GM12878 (cell line): ENCODE measurements at regions not wholly inside any gene's neighbourhood (a gene's known extent, or its start where the extent isn't known, plus 50 kb on each side); places are given as distances from the start of the nearest gene placed in this dataset.

ENCODE experiments used
- ATAC-seq: fragments of 200-7000 bp; cut with Tn5 transposase; 3 replicates; pipeline ENCODE4 v1.9.1; 2020; ENCODE audit warnings: mild to moderate bottlenecking, moderate library complexity
- BruUV-seq: library from RNA; stranded (reverse); fragments of 400-500 nt; replicated peaks from 2 replicates; lab custom pipeline; 2021; lab: Mats Ljungman, UMichigan
- CTCF ChIA-PET: fragments of 300-600 bp; sonication (Branson Sonifier 250); formaldehyde crosslinking; extraction: SDS; loops from one replicate; lab custom pipeline; 2021; ENCODE audit warnings: inconsistent platforms; lab: Yijun Ruan, JAX
- POLR2A ChIA-PET: fragments of 350-600 bp; formaldehyde crosslinking; extraction: SDS; loops from one replicate; lab custom pipeline; 2021; ENCODE audit warnings: inconsistent platforms; lab: Charles Lee
- RAD21 ChIA-PET: fragments of 300-600 bp; sonication (Branson Sonifier 250); formaldehyde crosslinking; loops from one replicate; lab custom pipeline; 2023; ENCODE audit warnings: antibody characterized with exemption; ENCODE audit not compliant: unreplicated experiment; lab: Charles Lee
- SMC1A ChIA-PET: fragments of 300-600 bp; sonication (Branson Sonifier 250); formaldehyde crosslinking; loops from one replicate; lab custom pipeline; 2023; ENCODE audit not compliant: unreplicated experiment, uncharacterized antibody; lab: Charles Lee
- DNase-seq: peaks from one replicate; pipeline ENCODE4 v3.0.0-alpha.2; 2011; ENCODE audit warnings: low read depth, low spot score
- FAIRE-seq: peaks from 3 replicates; lab custom pipeline; 2011; peaks lifted over from hg19 to GRCh38; lab: Jason Lieb, UNC
- H2AFZ ChIP-seq: 2 replicates; pipeline ENCODE4 v1.6.0; 2011; ENCODE audit warnings: low read depth, low read length, control low read depth; ENCODE audit not compliant: control insufficient read depth
- H3K27ac ChIP-seq: 2 replicates; pipeline ENCODE4 v1.5.1; 2011; ENCODE audit warnings: control low read depth; ENCODE audit not compliant: control insufficient read depth, insufficient read depth
- H3K27me3 ChIP-seq, 2 experiments: replicated peaks in 1 of 2; 2 replicates each; pipeline versions ENCODE4 v1.6.0 to v1.6.1; 2011; ENCODE audit warnings: low read length in 1 of 2; ENCODE audit not compliant: control insufficient read depth in 2 of 2, insufficient read depth in 2 of 2
- H3K36me3 ChIP-seq, 2 experiments: 2 replicates each; pipeline ENCODE4 v1.5.1; 2011; ENCODE audit warnings: low read length in 1 of 2; ENCODE audit not compliant: control insufficient read depth in 2 of 2, insufficient read depth in 2 of 2
- H3K4me1 ChIP-seq: 2 replicates; pipeline ENCODE4 v1.6.1; 2011; ENCODE audit warnings: mild to moderate bottlenecking, low read length, moderate library complexity, mixed read lengths; ENCODE audit not compliant: control insufficient read depth, insufficient read depth
- H3K4me2 ChIP-seq: 2 replicates; pipeline ENCODE4 v1.6.0; 2011; ENCODE audit warnings: control low read depth; ENCODE audit not compliant: control insufficient read depth, insufficient read depth
- H3K4me3 ChIP-seq: fragments of 200-600 bp; sonication (generic); 2 replicates; pipeline ENCODE4 v1.5.1; 2016
- H3K79me2 ChIP-seq: 2 replicates; pipeline ENCODE4 v1.6.0; 2011; ENCODE audit warnings: low read length; ENCODE audit not compliant: control insufficient read depth, insufficient read depth
- H3K9ac ChIP-seq: 2 replicates; pipeline ENCODE4 v1.8.0; 2011; ENCODE audit warnings: low read length, control low read depth, mixed read lengths; ENCODE audit not compliant: control insufficient read depth, insufficient read depth
- H3K9me3 ChIP-seq: replicated peaks from 3 replicates; pipeline ENCODE4 v1.5.1; 2011; ENCODE audit warnings: mild to moderate bottlenecking, low read length; ENCODE audit not compliant: control insufficient read depth, insufficient read depth
- H4K20me1 ChIP-seq: 2 replicates; pipeline ENCODE4 v1.6.0; 2011; ENCODE audit not compliant: control insufficient read depth, insufficient read depth
- CTCF ChIP-seq, 3 experiments: IDR thresholded peaks in 2 of 3; conservative IDR thresholded peaks in 1 of 3; 2 replicates each; pipeline ENCODE4 v1.5.1; 2011; ENCODE audit warnings: low read depth in 3 of 3, low read length in 3 of 3, mild to moderate bottlenecking in 3 of 3, control low read depth in 2 of 3, moderate library complexity in 2 of 3, inconsistent platforms in 1 of 3, mixed read lengths in 1 of 3; ENCODE audit not compliant: control insufficient read depth in 2 of 3, insufficient read depth in 1 of 3; ENCODE audit errors: extremely low read depth in 1 of 3
- ZBED1 ChIP-seq: IDR thresholded peaks from 2 replicates; pipeline ENCODE4 v1.6.1; 2016; ENCODE audit warnings: borderline replicate concordance
- WGBS: methylation state at CpG from one replicate; pipeline ENCODE4 v1.1.6; 2016; ENCODE audit warnings: low lambda C conversion rate; ENCODE audit not compliant: insufficient replicate concordance, insufficient coverage; ENCODE audit errors: missing lambda C conversion rate; 5-methylcytosine and 5-hydroxymethylcytosine counted together
- in situ Hi-C: fragments of 300-500 bp; cut with MboI; formaldehyde crosslinking; loops from 9 replicates; pipeline ENCODE4 v1.14.3; 2018; ENCODE audit warnings: mixed read lengths
- intact Hi-C: fragments of 100-400 bp; cut with micrococcal nuclease; formaldehyde crosslinking; loops from one replicate; pipeline ENCODE4 v1.14.2; 2022; ENCODE audit not compliant: unreplicated experiment

DNA sequence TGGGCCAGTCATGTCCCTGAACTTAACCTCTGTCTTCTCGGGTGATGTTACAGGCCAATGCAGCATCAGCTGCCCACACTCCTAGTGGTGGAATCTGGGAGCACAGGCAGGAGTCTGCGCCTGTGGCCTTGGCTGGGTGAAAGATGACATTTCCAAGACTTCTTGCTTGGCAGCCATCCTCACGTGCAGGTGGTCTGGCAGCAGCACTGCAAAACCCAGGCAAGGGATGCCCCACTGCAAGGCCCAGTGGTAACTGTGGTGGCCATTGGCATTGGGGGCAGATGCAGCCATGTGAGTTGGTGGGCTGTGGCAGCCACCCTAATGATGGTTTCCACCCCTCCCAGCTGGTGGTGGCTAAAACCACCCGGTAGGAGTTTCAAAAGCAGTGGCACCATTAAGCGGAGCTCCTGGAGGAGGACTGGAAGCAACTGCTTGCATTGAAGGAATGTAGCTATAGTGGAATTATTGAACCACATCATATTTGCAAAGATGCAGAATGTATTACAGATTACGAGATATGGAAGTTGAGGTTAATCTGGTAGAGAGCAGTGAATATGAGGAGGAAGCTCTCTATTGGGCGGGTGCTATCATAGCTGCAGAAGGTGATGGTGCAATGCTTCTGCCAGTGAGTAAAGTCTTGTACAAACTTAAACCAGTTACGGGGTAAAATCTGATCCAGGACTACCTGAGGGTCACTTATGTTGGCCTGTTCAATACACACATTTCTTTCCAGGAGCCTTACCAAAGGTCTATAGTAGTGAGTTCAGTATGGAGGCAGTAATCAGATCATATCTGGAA lies 120.7 kb upstream of the TOP3B start:
- ATAC-seq = 0 out of 3 replicates have a peak, but pooled peaks have one; percentile 18
- intact Hi-C loops (no loop called here), in situ Hi-C loops (no loop called here)
- Histone ChIP-seq H2AFZ (no peak overlapping the region), H3K27ac (no peak overlapping the region), H3K79me2 (no peaks in the 10 kb centered on the region), H3K9ac (no peak overlapping the region), H3K4me3 (no peak overlapping the region), H3K4me2 (no peak overlapping the region), H3K4me1 (peaks cover 9% of the 10 kb centered on the region), H4K20me1 (no peaks in the 10 kb centered on the region), H3K27me3 (no peaks in the 10 kb centered on the region), H3K9me3 (peaks cover 4% of the 10 kb centered on the region; the same call in 2 of the 3 replicates), H3K36me3 (no peaks in the 10 kb centered on the region)
- RAD21 ChIA-PET = no interaction called here
- CTCF ChIA-PET = interaction anchor here (0.8 to 1.7 kb wide), 4 partner anchors 42 to 76 kb away, joined by 3 to 6 read pairs (median 3); no protein-coding TSS in a partner anchor
- peak; percentile 17 to 60 (median 30); a peak in 5 of 6 replicates for TF ChIP-seq CTCF (IDR thresholded peaks at IDR 0.05 in 2 of 3, conservative IDR thresholded peaks at IDR 0.05 in 1 of 3; ENCODE audit: control insufficient read depth in 2 of 3, extremely low read depth in 1 of 3, insufficient read depth in 1 of 3, low read depth in 3 of 3, low read length in 3 of 3)
- no peak for TF ChIP-seq ZBED1
- 47% methylated on average over 8 of the region's 8 CpGs for WGBS
- POLR2A ChIA-PET = no interaction called here
- SMC1A ChIA-PET = interaction anchor here (0.8 kb wide), 1 partner anchor 47 kb away, joined by 3 read pairs; no protein-coding TSS in a partner anchor
- DNase-seq = no peak
- no TSS peak for BruUV-seq
- no peak for FAIRE-seq
